ENCODE measurements at regions not wholly inside any gene's neighbourhood (a gene's known extent, or its start where the extent isn't known, plus 50 kb on each side); places are given as distances from the start of the nearest gene placed in this dataset.

- H3K27ac Mint-ChIP-seq (ENCODE audit: unreplicated experiment) = no peak overlapping the region
- Histone ChIP-seq H3K27me3 (ENCODE audit: insufficient read depth, low read length) (no peaks in the 10 kb centered on the region), H3K4me1 (ENCODE audit: insufficient read depth, low read length) (peaks cover under 1% of the 10 kb centered on the region), H4K20me1 (ENCODE audit: insufficient read depth, low read length) (peaks cover 10% of the 10 kb centered on the region), H2AFZ (ENCODE audit: low read depth, low read length) (no peak overlapping the region), H3K9me3 (ENCODE audit: insufficient read depth, low read depth, low read length) (no peaks in the 10 kb centered on the region), H3K79me2 (ENCODE audit: insufficient read depth, low read length) (peaks cover 56% of the 10 kb centered on the region), H3K36me3 (ENCODE audit: insufficient read depth, low read length) (no peaks in the 10 kb centered on the region), H3K27ac (ENCODE audit: low read depth, low read length) (no peak overlapping the region), H3K9ac (ENCODE audit: low read length) (no peak overlapping the region), H3K4me2 (ENCODE audit: low read length) (peak overlapping the region; percentile 39), H3K4me3 (ENCODE audit: insufficient read depth, low read depth, low read length) (no peak overlapping the region)
- DNase-seq (ENCODE audit: low read depth) (peak; percentile 53), FAIRE-seq (no peak)
- TF ChIP-seq CTCF (IDR thresholded peaks at IDR 0.05; ENCODE audit: insufficient read depth, low read depth, low read length) (no peak), EZH2 (IDR thresholded peaks at IDR 0.05; ENCODE audit: insufficient read depth, low read length) (no peak)
- H3K36me3 Mint-ChIP-seq (ENCODE audit: low read depth, unreplicated experiment) = peaks cover 4% of the 10 kb centered on the region
- peaks cover 2% of the 10 kb centered on the region for H3K9me3 Mint-ChIP-seq (ENCODE audit: unreplicated experiment)
- no peaks in the 10 kb centered on the region for H3K27me3 Mint-ChIP-seq (ENCODE audit: low read depth, unreplicated experiment)
- H3K4me3 Mint-ChIP-seq (ENCODE audit: unreplicated experiment) = no peak overlapping the region
- peaks cover 1% of the 10 kb centered on the region for H3K4me1 Mint-ChIP-seq (ENCODE audit: low read depth, unreplicated experiment)
Observed at GRCh38 chr14:71472356-71473340, 459.6 kb upstream of the RGS6 start.

GRCh38 chr14:71473843-71474242, 458.4 kb upstream of the RGS6 start:
- Histone ChIP-seq H3K27me3 (ENCODE audit: insufficient read depth, low read length) (no peaks in the 10 kb centered on the region), H3K79me2 (ENCODE audit: insufficient read depth, low read length) (peaks cover 61% of the 10 kb centered on the region), H3K36me3 (ENCODE audit: insufficient read depth, low read length) (no peaks in the 10 kb centered on the region), H3K4me3 (ENCODE audit: insufficient read depth, low read depth, low read length) (no peak overlapping the region), H3K4me1 (ENCODE audit: insufficient read depth, low read length) (peaks cover under 1% of the 10 kb centered on the region), H3K4me2 (ENCODE audit: low read length) (no peak overlapping the region), H2AFZ (ENCODE audit: low read depth, low read length) (no peak overlapping the region), H3K27ac (ENCODE audit: low read depth, low read length) (no peak overlapping the region), H3K9me3 (ENCODE audit: insufficient read depth, low read depth, low read length) (no peaks in the 10 kb centered on the region), H3K9ac (ENCODE audit: low read length) (no peak overlapping the region), H4K20me1 (ENCODE audit: insufficient read depth, low read length) (peaks cover 10% of the 10 kb centered on the region)
- FAIRE-seq (no peak), DNase-seq (ENCODE audit: low read depth) (no peak)
- Mint-ChIP-seq H3K27ac (ENCODE audit: unreplicated experiment) (no peak overlapping the region), H3K4me1 (ENCODE audit: low read depth, unreplicated experiment) (peaks cover 3% of the 10 kb centered on the region), H3K9me3 (ENCODE audit: unreplicated experiment) (no peaks in the 10 kb centered on the region), H3K4me3 (ENCODE audit: unreplicated experiment) (no peak overlapping the region), H3K27me3 (ENCODE audit: low read depth, unreplicated experiment) (no peaks in the 10 kb centered on the region), H3K36me3 (ENCODE audit: low read depth, unreplicated experiment) (no peaks in the 10 kb centered on the region)
- TF ChIP-seq CTCF (IDR thresholded peaks at IDR 0.05; ENCODE audit: insufficient read depth, low read depth, low read length) (no peak), EZH2 (IDR thresholded peaks at IDR 0.05; ENCODE audit: insufficient read depth, low read length) (no peak)
